ENCODE measurements at regions not wholly inside any gene's neighbourhood (a gene's known extent, or its start where the extent isn't known, plus 50 kb on each side); places are given as distances from the start of the nearest gene placed in this dataset.

- no peak overlapping the region for H3K27ac Mint-ChIP-seq
- no peaks in the 10 kb centered on the region; the same call in 1 of the 2 replicates for H3K4me1 ChIP-seq (ENCODE audit: insufficient read depth)
Measured at GRCh38 chr16:8502446-8502845, 87.9 kb downstream of the TMEM114 start.

More at GRCh38 chr16:8502446-8502845, 87.9 kb downstream of the TMEM114 start:
- Histone ChIP-seq H4K20me1 (replicated peaks; ENCODE audit: insufficient read depth) (no peaks in the 10 kb centered on the region), H2AFZ (no peak overlapping the region), H3K9me2 (ENCODE audit: insufficient read depth) (no peaks in the 10 kb centered on the region), H3K27me3 (ENCODE audit: insufficient read depth) (peaks cover 56% of the 10 kb centered on the region), H3F3A (replicated peaks; ENCODE audit: low read depth) (no peaks in the 10 kb centered on the region), H3K4me2 (no peak overlapping the region), H3K36me3 (ENCODE audit: insufficient read depth) (no peaks in the 10 kb centered on the region; the same call in 1 of the 2 replicates), H3K27ac (ENCODE audit: low read depth) (no peak overlapping the region), H3K4me3 (no peak overlapping the region), H3K79me2 (replicated peaks; ENCODE audit: insufficient read depth) (no peaks in the 10 kb centered on the region)
- ATAC-seq (no peak), DNase-seq (ENCODE audit: low spot score) (no peak)
- Mint-ChIP-seq H3K4me1 (peaks cover 5% of the 10 kb centered on the region; the same call in 1 of the 3 replicates), H3K4me3 (no peak overlapping the region), H3K9me3 (no peaks in the 10 kb centered on the region; the same call in 1 of the 3 replicates), H3K27me3 (ENCODE audit: insufficient read depth, low read depth, poor library complexity) (peaks cover 5% of the 10 kb centered on the region), H3K36me3 (ENCODE audit: low read depth) (no peaks in the 10 kb centered on the region)
- TF ChIP-seq REST (IDR thresholded peaks at IDR 0.05; ENCODE audit: unreplicated experiment) (no peak), JUNB (IDR thresholded peaks at IDR 0.05; ENCODE audit: unreplicated experiment) (no peak), EZH2 (IDR thresholded peaks at IDR 0.05; ENCODE audit: low read depth, unreplicated experiment) (no peak), ZNF331 (CRISPR knock-in tag; IDR thresholded peaks at IDR 0.05; ENCODE audit: low read depth) (no peak), NANOG (IDR thresholded peaks at IDR 0.05; ENCODE audit: borderline replicate concordance) (no peak), POLR2AphosphoS5 (IDR thresholded peaks at IDR 0.05; ENCODE audit: low read depth) (no peak), ZNF114 (CRISPR knock-in tag; IDR thresholded peaks at IDR 0.05) (no peak), EZH2phosphoT487 (IDR thresholded peaks at IDR 0.05; ENCODE audit: unreplicated experiment) (no peak), STAT1 (IDR thresholded peaks at IDR 0.05; ENCODE audit: unreplicated experiment) (no peak), CREB1 (CRISPR knock-in tag; IDR thresholded peaks at IDR 0.05; ENCODE audit: low read depth) (no peak)
- TF ChIP-seq, protein P1, sequence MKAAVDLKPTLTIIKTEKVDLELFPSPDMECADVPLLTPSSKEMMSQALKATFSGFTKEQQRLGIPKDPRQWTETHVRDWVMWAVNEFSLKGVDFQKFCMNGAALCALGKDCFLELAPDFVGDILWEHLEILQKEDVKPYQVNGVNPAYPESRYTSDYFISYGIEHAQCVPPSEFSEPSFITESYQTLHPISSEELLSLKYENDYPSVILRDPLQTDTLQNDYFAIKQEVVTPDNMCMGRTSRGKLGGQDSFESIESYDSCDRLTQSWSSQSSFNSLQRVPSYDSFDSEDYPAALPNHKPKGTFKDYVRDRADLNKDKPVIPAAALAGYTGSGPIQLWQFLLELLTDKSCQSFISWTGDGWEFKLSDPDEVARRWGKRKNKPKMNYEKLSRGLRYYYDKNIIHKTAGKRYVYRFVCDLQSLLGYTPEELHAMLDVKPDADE (IDR thresholded peaks at IDR 0.05): no peak
- TF ChIP-seq, protein P2, sequence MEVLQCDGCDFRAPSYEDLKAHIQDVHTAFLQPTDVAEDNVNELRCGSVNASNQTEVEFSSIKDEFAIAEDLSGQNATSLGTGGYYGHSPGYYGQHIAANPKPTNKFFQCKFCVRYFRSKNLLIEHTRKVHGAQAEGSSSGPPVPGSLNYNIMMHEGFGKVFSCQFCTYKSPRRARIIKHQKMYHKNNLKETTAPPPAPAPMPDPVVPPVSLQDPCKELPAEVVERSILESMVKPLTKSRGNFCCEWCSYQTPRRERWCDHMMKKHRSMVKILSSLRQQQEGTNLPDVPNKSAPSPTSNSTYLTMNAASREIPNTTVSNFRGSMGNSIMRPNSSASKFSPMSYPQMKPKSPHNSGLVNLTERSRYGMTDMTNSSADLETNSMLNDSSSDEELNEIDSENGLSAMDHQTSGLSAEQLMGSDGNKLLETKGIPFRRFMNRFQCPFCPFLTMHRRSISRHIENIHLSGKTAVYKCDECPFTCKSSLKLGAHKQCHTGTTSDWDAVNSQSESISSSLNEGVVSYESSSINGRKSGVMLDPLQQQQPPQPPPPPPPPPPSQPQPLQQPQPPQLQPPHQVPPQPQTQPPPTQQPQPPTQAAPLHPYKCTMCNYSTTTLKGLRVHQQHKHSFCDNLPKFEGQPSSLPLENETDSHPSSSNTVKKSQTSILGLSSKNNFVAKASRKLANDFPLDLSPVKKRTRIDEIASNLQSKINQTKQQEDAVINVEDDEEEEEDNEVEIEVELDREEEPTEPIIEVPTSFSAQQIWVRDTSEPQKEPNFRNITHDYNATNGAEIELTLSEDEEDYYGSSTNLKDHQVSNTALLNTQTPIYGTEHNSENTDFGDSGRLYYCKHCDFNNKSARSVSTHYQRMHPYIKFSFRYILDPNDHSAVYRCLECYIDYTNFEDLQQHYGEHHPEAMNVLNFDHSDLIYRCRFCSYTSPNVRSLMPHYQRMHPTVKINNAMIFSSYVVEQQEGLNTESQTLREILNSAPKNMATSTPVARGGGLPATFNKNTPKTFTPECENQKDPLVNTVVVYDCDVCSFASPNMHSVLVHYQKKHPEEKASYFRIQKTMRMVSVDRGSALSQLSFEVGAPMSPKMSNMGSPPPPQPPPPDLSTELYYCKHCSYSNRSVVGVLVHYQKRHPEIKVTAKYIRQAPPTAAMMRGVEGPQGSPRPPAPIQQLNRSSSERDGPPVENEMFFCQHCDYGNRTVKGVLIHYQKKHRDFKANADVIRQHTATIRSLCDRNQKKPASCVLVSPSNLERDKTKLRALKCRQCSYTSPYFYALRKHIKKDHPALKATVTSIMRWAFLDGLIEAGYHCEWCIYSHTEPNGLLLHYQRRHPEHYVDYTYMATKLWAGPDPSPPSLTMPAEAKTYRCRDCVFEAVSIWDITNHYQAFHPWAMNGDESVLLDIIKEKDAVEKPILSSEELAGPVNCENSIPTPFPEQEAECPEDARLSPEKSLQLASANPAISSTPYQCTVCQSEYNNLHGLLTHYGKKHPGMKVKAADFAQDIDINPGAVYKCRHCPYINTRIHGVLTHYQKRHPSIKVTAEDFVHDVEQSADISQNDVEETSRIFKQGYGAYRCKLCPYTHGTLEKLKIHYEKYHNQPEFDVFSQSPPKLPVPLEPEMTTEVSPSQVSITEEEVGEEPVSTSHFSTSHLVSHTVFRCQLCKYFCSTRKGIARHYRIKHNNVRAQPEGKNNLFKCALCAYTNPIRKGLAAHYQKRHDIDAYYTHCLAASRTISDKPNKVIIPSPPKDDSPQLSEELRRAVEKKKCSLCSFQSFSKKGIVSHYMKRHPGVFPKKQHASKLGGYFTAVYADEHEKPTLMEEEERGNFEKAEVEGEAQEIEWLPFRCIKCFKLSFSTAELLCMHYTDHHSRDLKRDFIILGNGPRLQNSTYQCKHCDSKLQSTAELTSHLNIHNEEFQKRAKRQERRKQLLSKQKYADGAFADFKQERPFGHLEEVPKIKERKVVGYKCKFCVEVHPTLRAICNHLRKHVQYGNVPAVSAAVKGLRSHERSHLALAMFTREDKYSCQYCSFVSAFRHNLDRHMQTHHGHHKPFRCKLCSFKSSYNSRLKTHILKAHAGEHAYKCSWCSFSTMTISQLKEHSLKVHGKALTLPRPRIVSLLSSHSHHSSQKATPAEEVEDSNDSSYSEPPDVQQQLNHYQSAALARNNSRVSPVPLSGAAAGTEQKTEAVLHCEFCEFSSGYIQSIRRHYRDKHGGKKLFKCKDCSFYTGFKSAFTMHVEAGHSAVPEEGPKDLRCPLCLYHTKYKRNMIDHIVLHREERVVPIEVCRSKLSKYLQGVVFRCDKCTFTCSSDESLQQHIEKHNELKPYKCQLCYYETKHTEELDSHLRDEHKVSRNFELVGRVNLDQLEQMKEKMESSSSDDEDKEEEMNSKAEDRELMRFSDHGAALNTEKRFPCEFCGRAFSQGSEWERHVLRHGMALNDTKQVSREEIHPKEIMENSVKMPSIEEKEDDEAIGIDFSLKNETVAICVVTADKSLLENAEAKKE (CRISPR knock-in tag; IDR thresholded peaks at IDR 0.05): no peak
- TF ChIP-seq, protein P3, sequence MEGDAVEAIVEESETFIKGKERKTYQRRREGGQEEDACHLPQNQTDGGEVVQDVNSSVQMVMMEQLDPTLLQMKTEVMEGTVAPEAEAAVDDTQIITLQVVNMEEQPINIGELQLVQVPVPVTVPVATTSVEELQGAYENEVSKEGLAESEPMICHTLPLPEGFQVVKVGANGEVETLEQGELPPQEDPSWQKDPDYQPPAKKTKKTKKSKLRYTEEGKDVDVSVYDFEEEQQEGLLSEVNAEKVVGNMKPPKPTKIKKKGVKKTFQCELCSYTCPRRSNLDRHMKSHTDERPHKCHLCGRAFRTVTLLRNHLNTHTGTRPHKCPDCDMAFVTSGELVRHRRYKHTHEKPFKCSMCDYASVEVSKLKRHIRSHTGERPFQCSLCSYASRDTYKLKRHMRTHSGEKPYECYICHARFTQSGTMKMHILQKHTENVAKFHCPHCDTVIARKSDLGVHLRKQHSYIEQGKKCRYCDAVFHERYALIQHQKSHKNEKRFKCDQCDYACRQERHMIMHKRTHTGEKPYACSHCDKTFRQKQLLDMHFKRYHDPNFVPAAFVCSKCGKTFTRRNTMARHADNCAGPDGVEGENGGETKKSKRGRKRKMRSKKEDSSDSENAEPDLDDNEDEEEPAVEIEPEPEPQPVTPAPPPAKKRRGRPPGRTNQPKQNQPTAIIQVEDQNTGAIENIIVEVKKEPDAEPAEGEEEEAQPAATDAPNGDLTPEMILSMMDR (conservative IDR thresholded peaks at IDR 0.05; ENCODE audit: low read depth in 2 of 2): no peak

Data from GM23338 (cell line).